CD4-positive, alpha-beta T cell (primary cell): ENCODE measurements at regions not wholly inside any gene's neighbourhood (a gene's known extent, or its start where the extent isn't known, plus 50 kb on each side); places are given as distances from the start of the nearest gene placed in this dataset.

Source experiments
- ATAC-seq: fragments of 200-7000 bp; cut with Tn5 transposase; one replicate; pipeline ENCODE4 v1.10.0; 2022; ENCODE audit warnings: mild to moderate bottlenecking; ENCODE audit not compliant: poor library complexity
- CTCF ChIA-PET: fragments of 350-600 bp; sonication (Branson Sonifier 250); formaldehyde crosslinking; loops from one replicate; lab custom pipeline; 2021; ENCODE audit warnings: antibody characterized with exemption, inconsistent platforms; lab: Charles Lee
- POLR2A ChIA-PET: fragments of 350-600 bp; sonication (Branson Sonifier 250); formaldehyde crosslinking; loops from one replicate; lab custom pipeline; 2021; ENCODE audit warnings: antibody characterized with exemption, inconsistent platforms; lab: Charles Lee
- DNase-seq, 14 experiments: peaks; one replicate each; pipeline ENCODE4 v3.0.0-alpha.2; 2013 to 2020; ENCODE audit warnings: mixed read lengths in 2 of 14
- H3K27ac ChIP-seq, 2 donors: one replicate each; pipeline versions ENCODE4 v1.5.1 to v1.7.0; 2013; ENCODE audit warnings: low read length in 2 of 2, low read depth in 1 of 2, mild to moderate bottlenecking in 1 of 2
- H3K27me3 ChIP-seq, 2 experiments: 1 replicate in 1 of 2; 2 replicates in 1 of 2; pipeline versions ENCODE4 v1.6.1 to v1.7.0; 2013; ENCODE audit warnings: low read length in 2 of 2, control low read depth in 1 of 2, mild to moderate bottlenecking in 1 of 2, moderate library complexity in 1 of 2; ENCODE audit not compliant: insufficient read depth in 2 of 2, control insufficient read depth in 1 of 2
- H3K36me3 ChIP-seq: one replicate; pipeline ENCODE4 v1.6.1; 2013; ENCODE audit warnings: low read length, control low read depth; ENCODE audit not compliant: insufficient read depth
- H3K4me1 ChIP-seq: one replicate; pipeline ENCODE4 v1.6.1; 2013; ENCODE audit warnings: low read length, control low read depth; ENCODE audit not compliant: insufficient read depth
- H3K4me3 ChIP-seq: one replicate; pipeline ENCODE4 v1.5.1; 2013; ENCODE audit warnings: mild to moderate bottlenecking, low read length, moderate library complexity
- H3K9me3 ChIP-seq, 2 experiments: 1 replicate in 1 of 2; 2 replicates in 1 of 2; pipeline versions ENCODE4 v1.6.1 to v1.7.0; 2013; ENCODE audit warnings: low read length in 2 of 2, mild to moderate bottlenecking in 2 of 2, control low read depth in 1 of 2, moderate library complexity in 1 of 2; ENCODE audit not compliant: control insufficient read depth in 1 of 2, insufficient read depth in 1 of 2
- H3K27ac Mint-ChIP-seq: one replicate; pipeline ENCODE4 v1.8.0; 2020; ENCODE audit warnings: mixed read lengths
- H3K27me3 Mint-ChIP-seq: one replicate; pipeline ENCODE4 v1.8.0; 2021; ENCODE audit warnings: mixed read lengths
- H3K36me3 Mint-ChIP-seq: one replicate; pipeline ENCODE4 v1.8.0; 2021; ENCODE audit warnings: low read depth, mixed read lengths
- H3K4me1 Mint-ChIP-seq: one replicate; pipeline ENCODE4 v1.8.0; 2021; ENCODE audit warnings: low read depth, mixed read lengths
- H3K4me3 Mint-ChIP-seq: one replicate; pipeline ENCODE4 v1.8.0; 2020; ENCODE audit warnings: mild to moderate bottlenecking, mixed read lengths
- H3K9me3 Mint-ChIP-seq: one replicate; pipeline ENCODE4 v1.8.0; 2020; ENCODE audit warnings: mixed read lengths
- CTCF ChIP-seq: fragments of 200-600 bp; IDR thresholded peaks from one replicate; pipeline ENCODE4 v1.8.0; 2022; ENCODE audit warnings: antibody characterized with exemption, mild to moderate bottlenecking
- intact Hi-C, 2 experiments: fragments of 100-400 bp; cut with DNase I in 1 of 2; cut with micrococcal nuclease in 1 of 2; formaldehyde crosslinking; loops; one replicate each; pipeline versions ENCODE4 v1.15.1 to v1.9.0; 2023 to 2025; cut with DNase I, micrococcal nuclease

- no peak overlapping the region for H3K4me3 Mint-ChIP-seq
- DNase-seq, result no peak
- Histone ChIP-seq H3K9me3 (peaks cover 8 to 17% of the 10 kb centered on the region in 2 experiments), H3K27ac (no peak overlapping the region), H3K36me3 (no peaks in the 10 kb centered on the region), H3K4me3 (no peak overlapping the region), H3K4me1 (no peaks in the 10 kb centered on the region), H3K27me3 (peaks cover 7 to 21% of the 10 kb centered on the region in 2 experiments)
- ChIA-PET POLR2A (no interaction called here), CTCF (no interaction called here)
- peaks cover 5% of the 10 kb centered on the region for H3K9me3 Mint-ChIP-seq
- intact Hi-C loops, result no loop called here
- peaks cover 69% of the 10 kb centered on the region for H3K27me3 Mint-ChIP-seq
- no peaks in the 10 kb centered on the region for H3K36me3 Mint-ChIP-seq
- TF ChIP-seq CTCF, result no peak
- H3K4me1 Mint-ChIP-seq, result no peaks in the 10 kb centered on the region
- H3K27ac Mint-ChIP-seq, result no peak overlapping the region
- ATAC-seq, result no peak
These were observed 107.4 kb downstream of the NXNL2 start for GRCh38 chr9:88642336-88642735.

GRCh38 chr9:88643931-88644330 lies 109.0 kb downstream of the NXNL2 start:
- H3K4me3 ChIP-seq, result no peak overlapping the region
- ATAC-seq, result no peak
- H3K27me3 ChIP-seq, result peaks cover 7 to 14% of the 10 kb centered on the region in 2 experiments
- DNase-seq, result no peak
- intact Hi-C loops, result no loop called here
- H3K4me1 ChIP-seq, result no peaks in the 10 kb centered on the region
- CTCF ChIA-PET, result no interaction called here
- Mint-ChIP-seq H3K4me3 (no peak overlapping the region), H3K9me3 (peaks cover 4% of the 10 kb centered on the region), H3K36me3 (no peaks in the 10 kb centered on the region), H3K27me3 (peaks cover 60% of the 10 kb centered on the region), H3K4me1 (no peaks in the 10 kb centered on the region), H3K27ac (no peak overlapping the region)
- no peak for TF ChIP-seq CTCF
- no peak overlapping the region for H3K27ac ChIP-seq
- no peaks in the 10 kb centered on the region for H3K36me3 ChIP-seq
- peaks cover 0 to 11% of the 10 kb centered on the region in 2 experiments for H3K9me3 ChIP-seq
- POLR2A ChIA-PET, result no interaction called here

GRCh38 chr9:88645172-88645878 lies 110.3 kb downstream of the NXNL2 start:
- no peaks in the 10 kb centered on the region for H3K36me3 ChIP-seq
- peaks cover 61% of the 10 kb centered on the region for H3K27me3 Mint-ChIP-seq
- H3K27ac ChIP-seq, result no peak overlapping the region
- no peaks in the 10 kb centered on the region for H3K36me3 Mint-ChIP-seq
- no peak overlapping the region for H3K4me3 ChIP-seq
- H3K9me3 Mint-ChIP-seq, result peaks cover 4% of the 10 kb centered on the region
- DNase-seq, result no peak
- no peak overlapping the region for H3K4me3 Mint-ChIP-seq
- no peaks in the 10 kb centered on the region for H3K4me1 ChIP-seq
- TF ChIP-seq CTCF, result no peak
- H3K9me3 ChIP-seq, result peaks cover 0 to 6% of the 10 kb centered on the region in 2 experiments
- ATAC-seq, result no peak
- H3K4me1 Mint-ChIP-seq, result no peaks in the 10 kb centered on the region
- H3K27me3 ChIP-seq, result peaks cover 2 to 14% of the 10 kb centered on the region in 2 experiments
- intact Hi-C loops, result no loop called here
- no peak overlapping the region for H3K27ac Mint-ChIP-seq
- POLR2A ChIA-PET, result no interaction called here
- CTCF ChIA-PET, result no interaction called here
